ENCODE measurements at regions not wholly inside any gene's neighbourhood (a gene's known extent, or its start where the extent isn't known, plus 50 kb on each side); places are given as distances from the start of the nearest gene placed in this dataset.

GRCh38 chr5:136674178-136674577, 308.8 kb upstream of the TRPC7 start:
- H3K27me3 ChIP-seq (ENCODE audit: control insufficient read depth, insufficient read depth, low read length) = no peaks in the 10 kb centered on the region
- POLR2A ChIA-PET = no interaction called here
- DNase-seq (ENCODE audit: low read depth, low spot score) = no peak
- CTCF ChIA-PET = no interaction called here
- H3K27ac ChIP-seq (ENCODE audit: low read depth, low read length) = no peak overlapping the region
- TF ChIP-seq CTCF (IDR thresholded peaks at IDR 0.05; ENCODE audit: low read depth, low read length) = no peak
- H3K9me3 ChIP-seq (ENCODE audit: control insufficient read depth, insufficient read depth, low read length) = peaks cover 3% of the 10 kb centered on the region; the same call in 1 of the 2 replicates
- H3K4me3 ChIP-seq (ENCODE audit: low read depth, low read length) = no peak overlapping the region

GRCh38 chr5:136667789-136668188, 302.4 kb upstream of the TRPC7 start:
- Histone ChIP-seq H3K9me3 (ENCODE audit: control insufficient read depth, insufficient read depth, low read length) (peaks cover 13% of the 10 kb centered on the region), H3K27me3 (ENCODE audit: control insufficient read depth, insufficient read depth, low read length) (no peaks in the 10 kb centered on the region), H3K4me3 (ENCODE audit: low read depth, low read length) (no peak overlapping the region), H3K27ac (ENCODE audit: low read depth, low read length) (no peak overlapping the region)
- TF ChIP-seq CTCF (IDR thresholded peaks at IDR 0.05; ENCODE audit: low read depth, low read length) = no peak
- ChIA-PET POLR2A (no interaction called here), CTCF (no interaction called here)
- no peak for DNase-seq (ENCODE audit: low read depth, low spot score)

GRCh38 chr5:136666970-136667620, 301.8 kb upstream of the TRPC7 start:
- H3K4me3 ChIP-seq (ENCODE audit: low read depth, low read length) = no peak overlapping the region
- no peaks in the 10 kb centered on the region for H3K27me3 ChIP-seq (ENCODE audit: control insufficient read depth, insufficient read depth, low read length)
- no peak for DNase-seq (ENCODE audit: low read depth, low spot score)
- H3K27ac ChIP-seq (ENCODE audit: low read depth, low read length) = no peak overlapping the region
- no peak for TF ChIP-seq CTCF (IDR thresholded peaks at IDR 0.05; ENCODE audit: low read depth, low read length)
- ChIA-PET POLR2A (no interaction called here), CTCF (no interaction called here)
- H3K9me3 ChIP-seq (ENCODE audit: control insufficient read depth, insufficient read depth, low read length) = peaks cover 13% of the 10 kb centered on the region

- H3K4me3 ChIP-seq (ENCODE audit: low read depth, low read length) = no peak overlapping the region
- no peak overlapping the region for H3K27ac ChIP-seq (ENCODE audit: low read depth, low read length)
- ChIA-PET POLR2A (no interaction called here), CTCF (no interaction called here)
- no peak for DNase-seq (ENCODE audit: low read depth, low spot score)
- no peaks in the 10 kb centered on the region for H3K27me3 ChIP-seq (ENCODE audit: control insufficient read depth, insufficient read depth, low read length)
- H3K9me3 ChIP-seq (ENCODE audit: control insufficient read depth, insufficient read depth, low read length) = peaks cover 13% of the 10 kb centered on the region
- TF ChIP-seq CTCF (IDR thresholded peaks at IDR 0.05; ENCODE audit: low read depth, low read length) = no peak
Measured at GRCh38 chr5:136665331-136665730, 300.0 kb upstream of the TRPC7 start.

GRCh38 chr5:136661026-136661425, 295.7 kb upstream of the TRPC7 start:
- no peak for TF ChIP-seq CTCF (IDR thresholded peaks at IDR 0.05; ENCODE audit: low read depth, low read length)
- ChIA-PET POLR2A (no interaction called here), CTCF (no interaction called here)

More at GRCh38 chr5:136661026-136661425, 295.7 kb upstream of the TRPC7 start:
- Histone ChIP-seq H3K4me3 (ENCODE audit: low read depth, low read length) (no peak overlapping the region), H3K27ac (ENCODE audit: low read depth, low read length) (no peak overlapping the region), H3K27me3 (ENCODE audit: control insufficient read depth, insufficient read depth, low read length) (no peaks in the 10 kb centered on the region), H3K9me3 (ENCODE audit: control insufficient read depth, insufficient read depth, low read length) (no peaks in the 10 kb centered on the region)
- no peak for DNase-seq (ENCODE audit: low read depth, low spot score)
